ENCODE measurements at regions not wholly inside any gene's neighbourhood (a gene's known extent, or its start where the extent isn't known, plus 50 kb on each side); places are given as distances from the start of the nearest gene placed in this dataset.

- TF ChIP-seq, protein P1, sequence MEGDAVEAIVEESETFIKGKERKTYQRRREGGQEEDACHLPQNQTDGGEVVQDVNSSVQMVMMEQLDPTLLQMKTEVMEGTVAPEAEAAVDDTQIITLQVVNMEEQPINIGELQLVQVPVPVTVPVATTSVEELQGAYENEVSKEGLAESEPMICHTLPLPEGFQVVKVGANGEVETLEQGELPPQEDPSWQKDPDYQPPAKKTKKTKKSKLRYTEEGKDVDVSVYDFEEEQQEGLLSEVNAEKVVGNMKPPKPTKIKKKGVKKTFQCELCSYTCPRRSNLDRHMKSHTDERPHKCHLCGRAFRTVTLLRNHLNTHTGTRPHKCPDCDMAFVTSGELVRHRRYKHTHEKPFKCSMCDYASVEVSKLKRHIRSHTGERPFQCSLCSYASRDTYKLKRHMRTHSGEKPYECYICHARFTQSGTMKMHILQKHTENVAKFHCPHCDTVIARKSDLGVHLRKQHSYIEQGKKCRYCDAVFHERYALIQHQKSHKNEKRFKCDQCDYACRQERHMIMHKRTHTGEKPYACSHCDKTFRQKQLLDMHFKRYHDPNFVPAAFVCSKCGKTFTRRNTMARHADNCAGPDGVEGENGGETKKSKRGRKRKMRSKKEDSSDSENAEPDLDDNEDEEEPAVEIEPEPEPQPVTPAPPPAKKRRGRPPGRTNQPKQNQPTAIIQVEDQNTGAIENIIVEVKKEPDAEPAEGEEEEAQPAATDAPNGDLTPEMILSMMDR (IDR thresholded peaks at IDR 0.05; ENCODE audit: low read length) = no peak
- no peak for TF ChIP-seq EZH2phosphoT487 (IDR thresholded peaks at IDR 0.05; ENCODE audit: low read length)
Measured at GRCh38 chr2:14297340-14297739, 335.2 kb upstream of the LRATD1 start.
